GM13977 (cell line): ENCODE measurements at regions not wholly inside any gene's neighbourhood (a gene's known extent, or its start where the extent isn't known, plus 50 kb on each side); places are given as distances from the start of the nearest gene placed in this dataset.

Experiments used
- DNase-seq: peaks from one replicate; pipeline ENCODE4 v3.0.0; 2012; ENCODE audit warnings: low spot score
- CTCF ChIP-seq: IDR thresholded peaks from 2 replicates; pipeline ENCODE4 v1.5.1; 2012; ENCODE audit warnings: mild to moderate bottlenecking, control low read depth; ENCODE audit not compliant: insufficient read depth; ENCODE audit errors: extremely low read depth, missing control alignments
- in situ Hi-C: fragments of 300-500 bp; cut with MboI; formaldehyde crosslinking; loops from one replicate; pipeline ENCODE4 v1.12.0; 2022; ENCODE audit warnings: low sequenced_read_pairs, low pct_unique_long_range_greater_than_20kb, mixed read lengths, inconsistent platforms; ENCODE audit not compliant: unreplicated experiment

DNA sequence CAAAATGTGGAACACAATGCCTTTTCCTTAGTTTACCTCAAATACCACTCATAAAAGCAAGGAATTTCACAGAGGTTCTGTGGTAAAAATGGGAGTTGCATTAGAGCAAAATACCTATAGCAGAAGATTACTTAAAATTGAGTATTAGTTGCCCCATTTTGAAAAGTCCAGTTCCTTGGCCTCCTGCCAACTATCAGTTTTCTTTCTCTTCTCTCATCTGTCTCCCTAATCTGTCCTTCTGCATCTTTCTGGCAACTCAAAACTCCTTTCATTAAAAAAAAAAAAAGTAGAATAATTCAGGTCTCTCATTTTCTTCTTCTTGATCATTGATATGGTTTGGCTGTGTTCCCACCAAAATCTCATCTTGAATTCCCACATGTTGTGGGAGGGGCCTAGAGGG, 127.3 kb downstream of the ATP23 start:
- TF ChIP-seq CTCF: no peak
- in situ Hi-C loops: no loop called here
- DNase-seq: no peak

GRCh38 chr12:58069268-58069963, 128.0 kb downstream of the ATP23 start:
- DNase-seq: no peak
- in situ Hi-C loops: no loop called here
- no peak for TF ChIP-seq CTCF

GRCh38 chr12:58071994-58072393, 130.6 kb downstream of the ATP23 start:
- in situ Hi-C loops: no loop called here
- no peak for DNase-seq
- TF ChIP-seq CTCF: no peak

- in situ Hi-C loops: no loop called here
- DNase-seq: no peak
Observed at GRCh38 chr12:58074259-58074658, 132.9 kb downstream of the ATP23 start.

DNA sequence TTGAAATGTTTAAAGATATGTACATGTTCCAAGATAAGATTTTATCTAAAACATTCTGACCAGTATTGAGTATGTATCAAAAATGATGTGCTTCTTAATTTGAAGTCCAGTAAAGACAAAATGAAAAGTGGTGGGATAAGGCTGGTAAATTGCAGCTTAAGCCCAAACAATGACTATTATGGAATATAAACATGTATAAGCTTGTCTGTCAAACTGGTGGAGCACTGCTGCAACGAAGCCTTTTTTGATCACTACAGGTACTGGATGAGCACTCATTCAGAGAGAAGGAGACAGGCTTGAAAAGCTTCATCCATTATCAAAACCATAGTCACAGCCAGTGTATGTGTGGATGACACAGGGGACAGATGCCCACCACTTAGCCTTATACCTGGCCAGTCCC, 138.4 kb downstream of the ATP23 start:
- in situ Hi-C loops: no loop called here
- DNase-seq: no peak
- TF ChIP-seq CTCF: no peak

More at GRCh38 chr12:58074259-58074658, 132.9 kb downstream of the ATP23 start:
- TF ChIP-seq CTCF: no peak

DNA sequence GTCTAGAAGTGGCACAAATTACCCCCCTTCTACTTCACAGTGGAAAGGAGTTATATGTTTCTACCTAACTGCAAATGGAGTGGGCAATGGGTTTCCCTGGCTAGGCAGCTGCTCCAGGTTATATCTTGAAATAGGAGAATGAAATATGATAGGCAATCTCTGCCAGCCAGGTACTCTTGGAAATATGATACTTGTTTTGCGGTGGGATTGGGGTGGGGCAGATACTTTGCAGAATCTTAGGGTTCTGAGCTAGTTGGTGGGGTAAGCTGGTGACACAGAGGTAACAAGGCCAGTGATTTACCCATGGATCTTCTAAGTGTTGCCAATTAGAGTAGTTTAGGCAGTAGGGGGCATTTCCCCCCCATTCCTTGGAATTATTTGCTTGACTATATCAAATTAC, 140.1 kb downstream of the ATP23 start:
- TF ChIP-seq CTCF: no peak
- no peak for DNase-seq
- in situ Hi-C loops: no loop called here
